Neural cell (in vitro differentiated cells): ENCODE measurements at regions not wholly inside any gene's neighbourhood (a gene's known extent, or its start where the extent isn't known, plus 50 kb on each side); places are given as distances from the start of the nearest gene placed in this dataset.

ENCODE experiments used
- H2AFZ ChIP-seq: fragments of 200-600, 300-800 bp; sonication (generic), shearing (Covaris generic); 2 replicates; pipeline ENCODE4 v1.6.0; 2014; ENCODE audit warnings: low read depth, mild to moderate bottlenecking, antibody characterized with exemption, low read length, moderate library complexity
- H3F3A ChIP-seq: fragments of 200-600 bp; shearing (Covaris generic); 2 replicates; pipeline ENCODE4 v1.6.1; 2016; ENCODE audit warnings: mild to moderate bottlenecking, moderate library complexity, mixed read lengths, antibody characterized with exemption, low read length; ENCODE audit not compliant: insufficient read depth, poor library complexity, severe bottlenecking
- H3K27ac ChIP-seq: fragments of 200-600, 300-800 bp; sonication (generic), shearing (Covaris generic); 2 replicates; pipeline ENCODE4 v1.5.1; 2014; ENCODE audit warnings: mild to moderate bottlenecking, low read length, moderate library complexity
- H3K27me3 ChIP-seq: fragments of 300-800, 200-600 bp; sonication (generic), shearing (Covaris generic); 2 replicates; pipeline ENCODE4 v1.6.0; 2014; ENCODE audit warnings: mild to moderate bottlenecking, low read depth, low read length, moderate library complexity; ENCODE audit not compliant: insufficient read depth
- H3K36me3 ChIP-seq: fragments of 300-800, 200-600 bp; sonication (generic), shearing (Covaris generic); 2 replicates; pipeline ENCODE4 v1.5.1; 2014; ENCODE audit warnings: mild to moderate bottlenecking, antibody characterized with exemption, low read length, moderate library complexity; ENCODE audit not compliant: insufficient read depth
- H3K4me2 ChIP-seq: fragments of 300-800, 200-600 bp; sonication (generic), shearing (Covaris generic); 2 replicates; pipeline ENCODE4 v1.6.0; 2014; ENCODE audit warnings: mild to moderate bottlenecking, low read length
- H3K4me3 ChIP-seq: fragments of 300-800, 200-600 bp; sonication (generic), shearing (Covaris generic); 2 replicates; pipeline ENCODE4 v1.5.1; 2014; ENCODE audit warnings: mild to moderate bottlenecking, low read length, moderate library complexity
- H3K79me2 ChIP-seq: fragments of 200-600 bp; shearing (Covaris generic); replicated peaks from 2 replicates; pipeline ENCODE4 v1.6.0; 2014; ENCODE audit warnings: mild to moderate bottlenecking, low read length, moderate library complexity; ENCODE audit not compliant: insufficient read depth
- H3K9ac ChIP-seq: fragments of 300-800, 200-600 bp; sonication (generic), shearing (Covaris generic); 2 replicates; pipeline ENCODE4 v1.6.1; 2016; ENCODE audit warnings: mild to moderate bottlenecking, low read length, mixed read lengths
- H3K9me2 ChIP-seq: fragments of 200-600 bp; shearing (Covaris generic); 2 replicates; pipeline ENCODE4 v1.6.1; 2016; ENCODE audit warnings: mild to moderate bottlenecking, low read length, mixed read lengths; ENCODE audit not compliant: insufficient read depth
- H3K9me3 ChIP-seq: fragments of 200-600, 300-800 bp; sonication (generic), shearing (Covaris generic); 2 replicates; pipeline ENCODE4 v1.6.1; 2016; ENCODE audit warnings: mild to moderate bottlenecking, mixed run types, low read length, moderate library complexity, mixed read lengths
- H4K20me1 ChIP-seq: fragments of 200-600 bp; shearing (Covaris generic); 2 replicates; pipeline ENCODE4 v1.6.1; 2016; ENCODE audit warnings: mild to moderate bottlenecking, mixed run types; ENCODE audit not compliant: insufficient read depth
- EP300 ChIP-seq: fragments of 450-650 bp; conservative IDR thresholded peaks from 2 replicates; pipeline ENCODE4 v1.6.1; 2014; ENCODE audit warnings: antibody characterized with exemption, mild to moderate bottlenecking, moderate library complexity; ENCODE audit not compliant: poor library complexity, severe bottlenecking
- EZH2 ChIP-seq: fragments of 200-600, 300-800 bp; shearing (Covaris generic), sonication (generic); IDR thresholded peaks from 2 replicates; pipeline ENCODE4 v1.6.1; 2014; ENCODE audit warnings: antibody characterized with exemption, low read length, borderline replicate concordance, mild to moderate bottlenecking; ENCODE audit not compliant: insufficient read depth, poor library complexity, severe bottlenecking
- MXI1 ChIP-seq: fragments of 450-650 bp; conservative IDR thresholded peaks from 2 replicates; pipeline ENCODE4 v1.6.1; 2014; ENCODE audit warnings: antibody characterized with exemption, mild to moderate bottlenecking; ENCODE audit not compliant: poor library complexity, severe bottlenecking
- POLR2AphosphoS5 ChIP-seq: IDR thresholded peaks from 2 replicates; pipeline ENCODE4 v1.6.1; 2012
- RAD21 ChIP-seq: fragments of 450-650 bp; conservative IDR thresholded peaks from 2 replicates; pipeline ENCODE4 v1.6.1; 2014; ENCODE audit warnings: antibody characterized with exemption, mild to moderate bottlenecking, moderate library complexity
- REST ChIP-seq: IDR thresholded peaks from 2 replicates; pipeline ENCODE4 v1.6.1; 2012; ENCODE audit warnings: borderline replicate concordance
- SMC3 ChIP-seq: fragments of 450-650 bp; conservative IDR thresholded peaks from 2 replicates; pipeline ENCODE4 v1.6.1; 2014; ENCODE audit warnings: antibody characterized with exemption, mild to moderate bottlenecking, moderate library complexity; ENCODE audit not compliant: poor library complexity
- TAF1 ChIP-seq: IDR thresholded peaks from 2 replicates; pipeline ENCODE4 v1.6.1; 2012; ENCODE audit warnings: low read depth
- TF ChIP-seq, protein P1 (sequence below): fragments of 450-650 bp; IDR thresholded peaks from 2 replicates; pipeline ENCODE4 v1.5.1; 2014; ENCODE audit warnings: antibody characterized with exemption, mild to moderate bottlenecking, moderate library complexity; ENCODE audit not compliant: poor library complexity, severe bottlenecking

GRCh38 chr10:2871673-2872219, 195.6 kb upstream of the PFKP start:
- no peaks in the 10 kb centered on the region for H3K36me3 ChIP-seq
- no peak overlapping the region for H3K9ac ChIP-seq
- H4K20me1 ChIP-seq = no peaks in the 10 kb centered on the region
- H3K27ac ChIP-seq = no peak overlapping the region
- TF ChIP-seq MXI1 (no peak), EP300 (no peak), SMC3 (no peak), TAF1 (no peak), POLR2AphosphoS5 (no peak), EZH2 (no peak), RAD21 (no peak), REST (no peak)
- TF ChIP-seq, protein P1, sequence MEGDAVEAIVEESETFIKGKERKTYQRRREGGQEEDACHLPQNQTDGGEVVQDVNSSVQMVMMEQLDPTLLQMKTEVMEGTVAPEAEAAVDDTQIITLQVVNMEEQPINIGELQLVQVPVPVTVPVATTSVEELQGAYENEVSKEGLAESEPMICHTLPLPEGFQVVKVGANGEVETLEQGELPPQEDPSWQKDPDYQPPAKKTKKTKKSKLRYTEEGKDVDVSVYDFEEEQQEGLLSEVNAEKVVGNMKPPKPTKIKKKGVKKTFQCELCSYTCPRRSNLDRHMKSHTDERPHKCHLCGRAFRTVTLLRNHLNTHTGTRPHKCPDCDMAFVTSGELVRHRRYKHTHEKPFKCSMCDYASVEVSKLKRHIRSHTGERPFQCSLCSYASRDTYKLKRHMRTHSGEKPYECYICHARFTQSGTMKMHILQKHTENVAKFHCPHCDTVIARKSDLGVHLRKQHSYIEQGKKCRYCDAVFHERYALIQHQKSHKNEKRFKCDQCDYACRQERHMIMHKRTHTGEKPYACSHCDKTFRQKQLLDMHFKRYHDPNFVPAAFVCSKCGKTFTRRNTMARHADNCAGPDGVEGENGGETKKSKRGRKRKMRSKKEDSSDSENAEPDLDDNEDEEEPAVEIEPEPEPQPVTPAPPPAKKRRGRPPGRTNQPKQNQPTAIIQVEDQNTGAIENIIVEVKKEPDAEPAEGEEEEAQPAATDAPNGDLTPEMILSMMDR = no peak
- no peak overlapping the region for H3K4me2 ChIP-seq
- H3K9me3 ChIP-seq = no peaks in the 10 kb centered on the region
- H3K4me3 ChIP-seq = no peak overlapping the region
- H3K79me2 ChIP-seq = no peaks in the 10 kb centered on the region
- no peaks in the 10 kb centered on the region for H3K9me2 ChIP-seq
- peaks cover 8% of the 10 kb centered on the region for H3F3A ChIP-seq
- H2AFZ ChIP-seq = no peak overlapping the region
- H3K27me3 ChIP-seq = no peaks in the 10 kb centered on the region

GRCh38 chr10:2870654-2871053, 196.7 kb upstream of the PFKP start:
- Histone ChIP-seq H3K27me3 (no peaks in the 10 kb centered on the region), H3K4me2 (peak overlapping the region; percentile 63), H4K20me1 (no peaks in the 10 kb centered on the region), H3F3A (peaks cover 8% of the 10 kb centered on the region), H2AFZ (no peak overlapping the region), H3K79me2 (no peaks in the 10 kb centered on the region), H3K9ac (no peak overlapping the region), H3K4me3 (peak overlapping the region; percentile 27), H3K27ac (peak overlapping the region; percentile 55), H3K9me3 (no peaks in the 10 kb centered on the region), H3K9me2 (no peaks in the 10 kb centered on the region), H3K36me3 (no peaks in the 10 kb centered on the region)
- TF ChIP-seq REST = no peak
- TF ChIP-seq EZH2 = no peak
- no peak for TF ChIP-seq TAF1
- TF ChIP-seq RAD21 = no peak
- TF ChIP-seq MXI1 = no peak
- TF ChIP-seq SMC3 = no peak
- peak; percentile 71 for TF ChIP-seq EP300
- TF ChIP-seq, protein P1 = no peak
- TF ChIP-seq POLR2AphosphoS5 = peak; percentile 83
